ENCODE measurements at regions not wholly inside any gene's neighbourhood (a gene's known extent, or its start where the extent isn't known, plus 50 kb on each side); places are given as distances from the start of the nearest gene placed in this dataset.

- ChIA-PET POLR2A (no interaction called here), CTCF (no interaction called here)
- TF ChIP-seq ARNT (IDR thresholded peaks at IDR 0.05), result no peak
- no peak for TF ChIP-seq FOXM1 (IDR thresholded peaks at IDR 0.05; ENCODE audit: borderline replicate concordance)
- TF ChIP-seq FOXA1 (IDR thresholded peaks at IDR 0.05), result no peak
- TF ChIP-seq CTBP1 (IDR thresholded peaks at IDR 0.05; ENCODE audit: borderline replicate concordance), result no peak
- no peak for TF ChIP-seq L3MBTL2 (conservative IDR thresholded peaks at IDR 0.05)
- TF ChIP-seq ELF4 (IDR thresholded peaks at IDR 0.05), result no peak
- TF ChIP-seq HDGF (IDR thresholded peaks at IDR 0.05; ENCODE audit: borderline replicate concordance), result no peak
- no peak for TF ChIP-seq SUZ12 (IDR thresholded peaks at IDR 0.05)
- no peak for TF ChIP-seq BHLHE40 (IDR thresholded peaks at IDR 0.05; ENCODE audit: borderline replicate concordance)
- no peak for TF ChIP-seq LEF1 (IDR thresholded peaks at IDR 0.05; ENCODE audit: borderline replicate concordance)
- no peak for TF ChIP-seq NFRKB (IDR thresholded peaks at IDR 0.05)
- TF ChIP-seq FOXK2 (IDR thresholded peaks at IDR 0.05), result no peak
- TF ChIP-seq ZNF384 (IDR thresholded peaks at IDR 0.05), result no peak
- TF ChIP-seq SP1 (IDR thresholded peaks at IDR 0.05), result no peak
- TF ChIP-seq, protein P1, sequence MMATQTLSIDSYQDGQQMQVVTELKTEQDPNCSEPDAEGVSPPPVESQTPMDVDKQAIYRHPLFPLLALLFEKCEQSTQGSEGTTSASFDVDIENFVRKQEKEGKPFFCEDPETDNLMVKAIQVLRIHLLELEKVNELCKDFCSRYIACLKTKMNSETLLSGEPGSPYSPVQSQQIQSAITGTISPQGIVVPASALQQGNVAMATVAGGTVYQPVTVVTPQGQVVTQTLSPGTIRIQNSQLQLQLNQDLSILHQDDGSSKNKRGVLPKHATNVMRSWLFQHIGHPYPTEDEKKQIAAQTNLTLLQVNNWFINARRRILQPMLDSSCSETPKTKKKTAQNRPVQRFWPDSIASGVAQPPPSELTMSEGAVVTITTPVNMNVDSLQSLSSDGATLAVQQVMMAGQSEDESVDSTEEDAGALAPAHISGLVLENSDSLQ (IDR thresholded peaks at IDR 0.05), result no peak
- no peak for TF ChIP-seq TARDBP (IDR thresholded peaks at IDR 0.05)
- DNase-seq (ENCODE audit: extremely low spot score), result no peak
Measured at GRCh38 chr1:164210211-164210739, 348.7 kb upstream of the PBX1 start.

- no peak for TF ChIP-seq FOXM1 (IDR thresholded peaks at IDR 0.05; ENCODE audit: borderline replicate concordance)
- TF ChIP-seq, protein P1 (IDR thresholded peaks at IDR 0.05), result no peak
- no peak for TF ChIP-seq ZNF384 (IDR thresholded peaks at IDR 0.05)
- TF ChIP-seq FOXA1 (IDR thresholded peaks at IDR 0.05), result no peak
- TF ChIP-seq BHLHE40 (IDR thresholded peaks at IDR 0.05; ENCODE audit: borderline replicate concordance), result no peak
- TF ChIP-seq ARNT (IDR thresholded peaks at IDR 0.05), result no peak
- TF ChIP-seq LEF1 (IDR thresholded peaks at IDR 0.05; ENCODE audit: borderline replicate concordance), result no peak
- no peak for TF ChIP-seq FOXK2 (IDR thresholded peaks at IDR 0.05)
- no peak for TF ChIP-seq ELF4 (IDR thresholded peaks at IDR 0.05)
- TF ChIP-seq NFRKB (IDR thresholded peaks at IDR 0.05), result no peak
- no peak for TF ChIP-seq CTBP1 (IDR thresholded peaks at IDR 0.05; ENCODE audit: borderline replicate concordance)
- TF ChIP-seq SUZ12 (IDR thresholded peaks at IDR 0.05), result no peak
- TF ChIP-seq TARDBP (IDR thresholded peaks at IDR 0.05), result no peak
- no peak for TF ChIP-seq HDGF (IDR thresholded peaks at IDR 0.05; ENCODE audit: borderline replicate concordance)
- ChIA-PET CTCF (no interaction called here), POLR2A (no interaction called here)
Measured at GRCh38 chr1:164223378-164223777, 335.6 kb upstream of the PBX1 start.

GRCh38 chr1:164225011-164225410 lies 334.0 kb upstream of the PBX1 start:
- TF ChIP-seq L3MBTL2 (conservative IDR thresholded peaks at IDR 0.05) (no peak), FOXK2 (IDR thresholded peaks at IDR 0.05) (no peak), ZNF384 (IDR thresholded peaks at IDR 0.05) (no peak), SUZ12 (IDR thresholded peaks at IDR 0.05) (no peak), ELF4 (IDR thresholded peaks at IDR 0.05) (no peak), FOXM1 (IDR thresholded peaks at IDR 0.05; ENCODE audit: borderline replicate concordance) (no peak), CTBP1 (IDR thresholded peaks at IDR 0.05; ENCODE audit: borderline replicate concordance) (no peak)
- POLR2A ChIA-PET, result no interaction called here
- CTCF ChIA-PET, result no interaction called here
- DNase-seq (ENCODE audit: extremely low spot score), result no peak

More at GRCh38 chr1:164223378-164223777, 335.6 kb upstream of the PBX1 start:
- no peak for DNase-seq (ENCODE audit: extremely low spot score)

GRCh38 chr1:164226977-164227376 lies 332.0 kb upstream of the PBX1 start:
- ChIA-PET POLR2A (no interaction called here), CTCF (no interaction called here)
- no peak for DNase-seq (ENCODE audit: extremely low spot score)
- TF ChIP-seq TARDBP (IDR thresholded peaks at IDR 0.05) (no peak), NFRKB (IDR thresholded peaks at IDR 0.05) (no peak), FOXK2 (IDR thresholded peaks at IDR 0.05) (no peak), LEF1 (IDR thresholded peaks at IDR 0.05; ENCODE audit: borderline replicate concordance) (no peak)

DNA sequence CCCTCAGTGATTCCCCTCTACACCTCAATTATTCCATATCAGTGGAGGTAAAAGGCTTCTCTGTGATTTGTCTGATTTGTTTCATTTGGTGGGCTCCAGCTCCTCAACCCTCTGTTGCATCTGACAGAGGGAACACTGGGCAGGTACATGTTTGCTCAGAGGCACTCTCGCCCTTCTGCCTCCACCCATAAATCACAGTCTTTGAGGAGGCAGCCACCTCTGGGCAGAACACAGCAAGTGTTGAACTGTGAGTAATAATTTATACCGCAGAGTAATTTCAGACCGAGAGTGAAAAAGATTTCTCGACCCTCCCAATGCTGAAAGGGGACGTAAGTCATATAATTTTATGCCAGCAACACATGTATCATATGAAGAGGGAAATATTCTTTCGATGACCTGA lies 330.1 kb upstream of the PBX1 start:
- POLR2A ChIA-PET, result no interaction called here
- TF ChIP-seq FOXK2 (IDR thresholded peaks at IDR 0.05) (no peak), CTBP1 (IDR thresholded peaks at IDR 0.05; ENCODE audit: borderline replicate concordance) (no peak), HDGF (IDR thresholded peaks at IDR 0.05; ENCODE audit: borderline replicate concordance) (no peak), FOXM1 (IDR thresholded peaks at IDR 0.05; ENCODE audit: borderline replicate concordance) (no peak), ZNF384 (IDR thresholded peaks at IDR 0.05) (no peak), SUZ12 (IDR thresholded peaks at IDR 0.05) (no peak), ELF4 (IDR thresholded peaks at IDR 0.05) (no peak), LEF1 (IDR thresholded peaks at IDR 0.05; ENCODE audit: borderline replicate concordance) (no peak), TARDBP (IDR thresholded peaks at IDR 0.05) (no peak)
- TF ChIP-seq, protein P1 (IDR thresholded peaks at IDR 0.05), result no peak
- CTCF ChIA-PET, result no interaction called here
- no peak for DNase-seq (ENCODE audit: extremely low spot score)

- CTCF ChIA-PET, result interaction anchor here (0.7 kb wide), 1 partner anchor 17 kb away, joined by 3 read pairs; no protein-coding TSS in a partner anchor
- POLR2A ChIA-PET, result no interaction called here
- TF ChIP-seq ZNF384 (IDR thresholded peaks at IDR 0.05) (no peak), NFRKB (IDR thresholded peaks at IDR 0.05) (no peak), SUZ12 (IDR thresholded peaks at IDR 0.05) (no peak), TARDBP (IDR thresholded peaks at IDR 0.05) (no peak)
- no peak for DNase-seq (ENCODE audit: extremely low spot score)
Measured at GRCh38 chr1:164233149-164233548, 325.8 kb upstream of the PBX1 start.

DNA sequence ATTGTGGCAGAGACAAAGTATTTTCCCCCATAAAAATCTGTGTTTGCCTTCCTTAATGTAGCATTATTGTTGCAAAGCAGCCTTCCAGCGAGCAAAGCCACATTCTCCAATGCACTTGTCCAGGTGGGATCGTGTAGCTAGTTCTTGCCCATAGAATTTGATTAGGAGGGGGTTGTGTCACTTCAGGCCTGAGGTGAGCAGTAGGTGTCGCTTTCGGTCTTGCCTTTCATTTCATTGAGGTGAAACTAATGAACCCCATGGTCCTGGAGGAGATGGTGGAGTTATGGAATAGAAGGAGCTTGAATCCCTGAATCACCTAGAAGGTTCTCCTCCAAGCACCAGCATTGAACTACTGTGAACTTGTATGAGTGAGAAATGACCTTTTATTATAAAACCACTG lies 318.9 kb upstream of the PBX1 start:
- CTCF ChIA-PET, result no interaction called here
- DNase-seq (ENCODE audit: extremely low spot score), result no peak
- TF ChIP-seq FOXK2 (IDR thresholded peaks at IDR 0.05) (no peak), BHLHE40 (IDR thresholded peaks at IDR 0.05; ENCODE audit: borderline replicate concordance) (no peak), FOXA1 (IDR thresholded peaks at IDR 0.05) (no peak), NFRKB (IDR thresholded peaks at IDR 0.05) (no peak), L3MBTL2 (conservative IDR thresholded peaks at IDR 0.05) (no peak), CTBP1 (IDR thresholded peaks at IDR 0.05; ENCODE audit: borderline replicate concordance) (no peak), SUZ12 (IDR thresholded peaks at IDR 0.05) (no peak), HDGF (IDR thresholded peaks at IDR 0.05; ENCODE audit: borderline replicate concordance) (no peak), ELF4 (IDR thresholded peaks at IDR 0.05) (no peak)
- TF ChIP-seq, protein P1 (IDR thresholded peaks at IDR 0.05), result no peak
- POLR2A ChIA-PET, result no interaction called here
